Spleen (tissue), 7 donors: ENCODE measurements at regions not wholly inside any gene's neighbourhood (a gene's known extent, or its start where the extent isn't known, plus 50 kb on each side); places are given as distances from the start of the nearest gene placed in this dataset.

Experiments
- CTCF ChIP-seq, 11 experiments: fragments of 200-600 bp in 7 of 11; fragments of 450-650 bp in 4 of 11; sonication (generic) in 4 of 11; IDR thresholded peaks in 8 of 11; conservative IDR thresholded peaks in 3 of 11; 1 replicate in 7 of 11; 2 replicates in 4 of 11; pipeline versions ENCODE4 v1.4.0 to v1.8.0; 2016 to 2021; ENCODE audit warnings: antibody characterized with exemption in 11 of 11, inconsistent platforms in 4 of 11, mild to moderate bottlenecking in 1 of 11
- POLR2A ChIP-seq, 3 donors: fragments of 450-650 bp; IDR thresholded peaks; one replicate each; pipeline ENCODE4 v1.5.1; 2017; ENCODE audit warnings: antibody characterized with exemption in 3 of 3, mild to moderate bottlenecking in 1 of 3
- donor health status: DM: no; HTN: no; CAD: no; lungs with moderate emphysema.
- donor health status: DM: no; HTN: no; CAD: no.
- donor health status: DM: no; HTN: no; CAD: no.

GRCh38 chr6:98117068-98117467 lies 717.3 kb upstream of the POU3F2 start:
- TF ChIP-seq CTCF (IDR thresholded peaks at IDR 0.05 in 8 of 11, conservative IDR thresholded peaks at IDR 0.05 in 3 of 11), result no peak
- TF ChIP-seq POLR2A (IDR thresholded peaks at IDR 0.05), result no peak
